Natural killer cell treated with Interleukin-12 subunit alpha and Interleukin-12 subunit beta and Interleukin-15 and Interleukin-18, amount 100 ng/mL, for 72 hours (primary cell): ENCODE measurements at regions not wholly inside any gene's neighbourhood (a gene's known extent, or its start where the extent isn't known, plus 50 kb on each side); places are given as distances from the start of the nearest gene placed in this dataset.
"Not testable (repeated sequence)": the region's sequence is repeated elsewhere in the genome, so short reads cannot be mapped to it uniquely, and the experiment has no call there.

Experiments used
- ATAC-seq, 2 donors: fragments of 150-1000 bp; cut with Tn5 transposase in 1 of 2; sonication (Bioruptor Pico), chemical (Tn5 transposase) in 1 of 2; 2 replicates each; pipeline ENCODE4 v1.10.0; 2021
- DNase-seq: peaks from one replicate; pipeline ENCODE4 v3.0.0; 2022; ENCODE audit warnings: low spot score
- H3K27ac Mint-ChIP-seq, 2 donors: 1 replicate in 1 of 2; 2 replicates in 1 of 2; pipeline ENCODE4 v1.8.0; 2022; ENCODE audit warnings: mixed read lengths in 2 of 2, mild to moderate bottlenecking in 1 of 2, moderate library complexity in 1 of 2
- H3K27me3 Mint-ChIP-seq, 2 donors: 1 replicate in 1 of 2; 2 replicates in 1 of 2; pipeline ENCODE4 v1.8.0; 2022; ENCODE audit warnings: mixed read lengths in 2 of 2
- H3K36me3 Mint-ChIP-seq: one replicate; pipeline ENCODE4 v1.8.0; 2022; ENCODE audit warnings: mixed read lengths
- H3K4me1 Mint-ChIP-seq, 2 donors: 1 replicate in 1 of 2; 2 replicates in 1 of 2; pipeline ENCODE4 v1.8.0; 2022; ENCODE audit warnings: low read depth in 2 of 2, mixed read lengths in 2 of 2, mild to moderate bottlenecking in 1 of 2
- H3K4me3 Mint-ChIP-seq: one replicate; pipeline ENCODE4 v1.8.0; 2022; ENCODE audit warnings: mixed read lengths
- H3K9me3 Mint-ChIP-seq: 2 replicates; pipeline ENCODE4 v1.8.0; 2022; ENCODE audit warnings: mixed read lengths

GRCh38 chr16:31581065-31581464 lies 53.4 kb downstream of the AHSP start:
- peaks cover 16 to 31% of the 10 kb centered on the region in 2 donors for H3K27me3 Mint-ChIP-seq
- peaks cover 25% of the 10 kb centered on the region for H3K36me3 Mint-ChIP-seq
- H3K9me3 Mint-ChIP-seq = peaks cover 13% of the 10 kb centered on the region
- H3K4me3 Mint-ChIP-seq, H3K27ac Mint-ChIP-seq, H3K4me1 Mint-ChIP-seq, DNase-seq, ATAC-seq: not testable (repeated sequence)

- not testable (repeated sequence) for H3K4me3 Mint-ChIP-seq, H3K27ac Mint-ChIP-seq, H3K4me1 Mint-ChIP-seq, DNase-seq, ATAC-seq
- H3K9me3 Mint-ChIP-seq = peaks cover 31% of the 10 kb centered on the region
- H3K27me3 Mint-ChIP-seq = peaks cover 5 to 15% of the 10 kb centered on the region in 2 donors
- peaks cover 59% of the 10 kb centered on the region for H3K36me3 Mint-ChIP-seq
These were observed 74.2 kb downstream of the AHSP start for GRCh38 chr16:31601737-31602384.

- Mint-ChIP-seq H3K4me1 (no peaks in the 10 kb centered on the region), H3K27me3 (peaks cover 27 to 37% of the 10 kb centered on the region in 2 donors), H3K27ac (no peak overlapping the region), H3K4me3 (no peak overlapping the region), H3K9me3 (peaks cover 5% of the 10 kb centered on the region), H3K36me3 (peaks cover 16% of the 10 kb centered on the region)
- no peak for DNase-seq
- ATAC-seq = no peak
These were observed 90.4 kb downstream of the AHSP start for GRCh38 chr16:31618130-31618529.

- Mint-ChIP-seq H3K27me3 (peaks cover 21 to 33% of the 10 kb centered on the region in 2 donors), H3K36me3 (peaks cover 6% of the 10 kb centered on the region), H3K9me3 (peaks cover 6% of the 10 kb centered on the region), H3K4me1 (no peaks in the 10 kb centered on the region), H3K4me3 (no peak overlapping the region), H3K27ac (no peak overlapping the region)
- no peak for DNase-seq
- ATAC-seq = no peak
These were observed 108.7 kb downstream of the AHSP start for GRCh38 chr16:31636433-31636832.

GRCh38 chr16:31641279-31641678 lies 113.6 kb downstream of the AHSP start:
- ATAC-seq (no peak), DNase-seq (no peak)
- Mint-ChIP-seq H3K4me1 (no peaks in the 10 kb centered on the region), H3K9me3 (no peaks in the 10 kb centered on the region), H3K27me3 (peaks cover 24 to 39% of the 10 kb centered on the region in 2 donors), H3K4me3 (no peak overlapping the region), H3K36me3 (no peaks in the 10 kb centered on the region), H3K27ac (no peak overlapping the region)

GRCh38 chr16:31655674-31656073 lies 128.0 kb downstream of the AHSP start:
- H3K27ac Mint-ChIP-seq, H3K4me3 Mint-ChIP-seq, H3K4me1 Mint-ChIP-seq, DNase-seq, ATAC-seq, H3K9me3 Mint-ChIP-seq: not testable (repeated sequence)
- Mint-ChIP-seq H3K27me3 (peaks cover 6 to 13% of the 10 kb centered on the region in 2 donors), H3K36me3 (peaks cover 11% of the 10 kb centered on the region)

- H3K4me3 Mint-ChIP-seq = no peak overlapping the region
- DNase-seq (no peak), ATAC-seq (no peak)
- no peak overlapping the region for H3K27ac Mint-ChIP-seq
- H3K9me3 Mint-ChIP-seq = peaks cover 10% of the 10 kb centered on the region
- H3K27me3 Mint-ChIP-seq = peaks cover 30 to 36% of the 10 kb centered on the region in 2 donors
- peaks cover 0 to 3% of the 10 kb centered on the region in 2 donors for H3K4me1 Mint-ChIP-seq
- peaks cover 19% of the 10 kb centered on the region for H3K36me3 Mint-ChIP-seq
These were observed 137.2 kb downstream of the AHSP start for GRCh38 chr16:31664683-31665482.

GRCh38 chr16:31674686-31675085 lies 147.0 kb downstream of the AHSP start:
- Mint-ChIP-seq H3K36me3 (peaks cover 24% of the 10 kb centered on the region), H3K4me1 (peaks cover 10 to 11% of the 10 kb centered on the region in 2 donors), H3K27me3 (peaks cover 18 to 37% of the 10 kb centered on the region in 2 donors), H3K27ac (no peak overlapping the region), H3K4me3 (no peak overlapping the region), H3K9me3 (peaks cover 3% of the 10 kb centered on the region)
- no peak for ATAC-seq
- DNase-seq = no peak

GRCh38 chr16:31676731-31677130 lies 149.0 kb downstream of the AHSP start:
- Mint-ChIP-seq H3K9me3 (peaks cover 4% of the 10 kb centered on the region), H3K36me3 (peaks cover 7% of the 10 kb centered on the region), H3K4me3 (no peak overlapping the region), H3K27ac (peak overlapping the region in 1 of 2 donors; percentile 78), H3K4me1 (peaks cover 10 to 11% of the 10 kb centered on the region in 2 donors), H3K27me3 (peaks cover 12 to 28% of the 10 kb centered on the region in 2 donors)
- DNase-seq (no peak), ATAC-seq (no peak)

GRCh38 chr16:31678649-31679325 lies 151.1 kb downstream of the AHSP start:
- Mint-ChIP-seq H3K9me3 (peaks cover 4% of the 10 kb centered on the region), H3K4me3 (no peak overlapping the region), H3K27me3 (peaks cover 10 to 16% of the 10 kb centered on the region in 2 donors), H3K4me1 (peaks cover 10 to 11% of the 10 kb centered on the region in 2 donors), H3K27ac (no peak overlapping the region), H3K36me3 (peaks cover 7% of the 10 kb centered on the region)
- ATAC-seq (no peak), DNase-seq (no peak)

- H3K4me1 Mint-ChIP-seq, ATAC-seq, H3K9me3 Mint-ChIP-seq, H3K4me3 Mint-ChIP-seq, DNase-seq, H3K27ac Mint-ChIP-seq: not testable (repeated sequence)
- Mint-ChIP-seq H3K27me3 (peaks cover 15 to 19% of the 10 kb centered on the region in 2 donors), H3K36me3 (peaks cover 13% of the 10 kb centered on the region)
These were observed 161.6 kb downstream of the AHSP start for GRCh38 chr16:31689331-31689730.

- H3K9me3 Mint-ChIP-seq, H3K4me1 Mint-ChIP-seq, DNase-seq, H3K27ac Mint-ChIP-seq, H3K4me3 Mint-ChIP-seq, ATAC-seq: not testable (repeated sequence)
- Mint-ChIP-seq H3K36me3 (peaks cover 13% of the 10 kb centered on the region), H3K27me3 (peaks cover 8 to 15% of the 10 kb centered on the region in 2 donors)
These were observed 164.6 kb downstream of the AHSP start for GRCh38 chr16:31692338-31692737.

- Mint-ChIP-seq H3K27me3 (peaks cover 8 to 10% of the 10 kb centered on the region in 2 donors), H3K27ac (no peak overlapping the region), H3K4me1 (no peaks in the 10 kb centered on the region), H3K4me3 (no peak overlapping the region), H3K9me3 (peaks cover 4% of the 10 kb centered on the region), H3K36me3 (peaks cover 7% of the 10 kb centered on the region)
- DNase-seq = no peak
- no peak for ATAC-seq
These were observed 166.0 kb downstream of the AHSP start for GRCh38 chr16:31693733-31694132.

GRCh38 chr16:31694461-31694860 lies 166.8 kb downstream of the AHSP start:
- Mint-ChIP-seq H3K4me1 (no peaks in the 10 kb centered on the region), H3K36me3 (peaks cover 7% of the 10 kb centered on the region), H3K27ac (no peak overlapping the region), H3K9me3 (peaks cover 4% of the 10 kb centered on the region), H3K4me3 (no peak overlapping the region), H3K27me3 (peaks cover 8 to 10% of the 10 kb centered on the region in 2 donors)
- no peak for ATAC-seq
- no peak for DNase-seq
